Endothelial cell of umbilical vein (primary cell): ENCODE measurements at regions not wholly inside any gene's neighbourhood (a gene's known extent, or its start where the extent isn't known, plus 50 kb on each side); places are given as distances from the start of the nearest gene placed in this dataset.

ENCODE experiments used
- BruUV-seq: library from RNA; stranded (reverse); fragments of 400-500 nt; replicated peaks from 2 replicates; lab custom pipeline; 2021; lab: Mats Ljungman, UMichigan
- CTCF ChIA-PET: fragments of 300-600, 350-600 bp; sonication (Branson Sonifier 250); formaldehyde crosslinking; loops from one replicate; lab custom pipeline; 2021; ENCODE audit warnings: antibody characterized with exemption, inconsistent platforms; lab: Charles Lee
- POLR2A ChIA-PET: fragments of 300-600, 350-600 bp; sonication (Branson Sonifier 250); formaldehyde crosslinking; loops from one replicate; lab custom pipeline; 2021; ENCODE audit warnings: antibody characterized with exemption, inconsistent platforms; lab: Charles Lee
- DNase-seq: peaks from one replicate; pipeline ENCODE4 v3.0.0-alpha.2; 2011; ENCODE audit warnings: low read depth, low spot score
- FAIRE-seq: peaks from 2 replicates; lab custom pipeline; 2011; peaks lifted over from hg19 to GRCh38; lab: Jason Lieb, UNC
- H2AFZ ChIP-seq: 2 replicates; pipeline ENCODE4 v1.6.0; 2012; ENCODE audit warnings: low read depth, low read length, control low read depth, inconsistent platforms
- H3K27ac ChIP-seq: 2 replicates; pipeline ENCODE4 v1.5.1; 2011; ENCODE audit warnings: low read depth, mild to moderate bottlenecking, control low read depth, low read length, moderate library complexity; ENCODE audit not compliant: insufficient read depth
- H3K27me3 ChIP-seq, 2 experiments: 2 replicates each; pipeline versions ENCODE4 v1.6.0 to v1.6.1; 2011; ENCODE audit warnings: low read length in 2 of 2, mixed read lengths in 1 of 2; ENCODE audit not compliant: control insufficient read depth in 2 of 2, insufficient read depth in 2 of 2
- H3K36me3 ChIP-seq, 2 experiments: 2 replicates in 1 of 2; 3 replicates in 1 of 2; pipeline ENCODE4 v1.5.1; 2011; ENCODE audit warnings: low read length in 2 of 2, mild to moderate bottlenecking in 1 of 2, moderate library complexity in 1 of 2; ENCODE audit not compliant: control insufficient read depth in 2 of 2, insufficient read depth in 2 of 2; ENCODE audit errors: extremely low read depth in 1 of 2
- H3K4me1 ChIP-seq: 3 replicates; pipeline ENCODE4 v1.5.1; 2011; ENCODE audit warnings: mild to moderate bottlenecking, low read length; ENCODE audit not compliant: control insufficient read depth, insufficient read depth; ENCODE audit errors: extremely low read depth
- H3K4me2 ChIP-seq: 2 replicates; pipeline ENCODE4 v1.6.1; 2011; ENCODE audit warnings: low read length, control low read depth, mixed read lengths; ENCODE audit not compliant: insufficient read depth
- H3K4me3 ChIP-seq, 3 experiments: fragments of 200-600 bp in 1 of 3; sonication (generic), shearing (Covaris generic) in 1 of 3; replicated peaks in 1 of 3; 2 replicates each; pipeline ENCODE4 v1.5.1; 2011 to 2016; ENCODE audit warnings: control low read depth in 3 of 3, low read length in 3 of 3, mild to moderate bottlenecking in 2 of 3, inconsistent platforms in 1 of 3, low read depth in 1 of 3, moderate library complexity in 1 of 3; ENCODE audit not compliant: insufficient read depth in 1 of 3
- H3K79me2 ChIP-seq: 2 replicates; pipeline ENCODE4 v1.6.0; 2012; ENCODE audit warnings: low read length, inconsistent platforms; ENCODE audit not compliant: control insufficient read depth, insufficient read depth
- H3K9ac ChIP-seq: replicated peaks from 2 replicates; pipeline ENCODE3; 2011; ENCODE audit warnings: low read length, control low read depth; ENCODE audit not compliant: insufficient read depth; ENCODE audit errors: extremely low read depth
- H3K9me1 ChIP-seq: replicated peaks from 3 replicates; pipeline ENCODE4 v1.6.0; 2011; ENCODE audit warnings: mild to moderate bottlenecking, low read length; ENCODE audit not compliant: control insufficient read depth, insufficient read depth; ENCODE audit errors: extremely low read depth
- H3K9me3 ChIP-seq: replicated peaks from 2 replicates; pipeline ENCODE4 v1.5.1; 2012; ENCODE audit warnings: low read length, inconsistent platforms; ENCODE audit not compliant: control insufficient read depth, insufficient read depth
- H4K20me1 ChIP-seq: replicated peaks from 2 replicates; pipeline ENCODE3; 2011; ENCODE audit warnings: mild to moderate bottlenecking, low read length; ENCODE audit not compliant: control insufficient read depth, insufficient read depth; ENCODE audit errors: extremely low read depth
- CTCF ChIP-seq, 2 donors: IDR thresholded peaks; 1 replicate in 1 of 2; 2 replicates in 1 of 2; pipeline ENCODE4 v1.5.1; 2011; ENCODE audit warnings: low read length in 2 of 2, mild to moderate bottlenecking in 2 of 2, moderate library complexity in 2 of 2, control low read depth in 1 of 2, inconsistent platforms in 1 of 2, low read depth in 1 of 2; ENCODE audit not compliant: insufficient read depth in 1 of 2; ENCODE audit errors: extremely low read depth in 1 of 2
- EZH2 ChIP-seq: IDR thresholded peaks from 2 replicates; pipeline ENCODE4 v1.6.1; 2012; ENCODE audit warnings: borderline replicate concordance, low read depth, mild to moderate bottlenecking, moderate library complexity, low read length, inconsistent platforms; ENCODE audit not compliant: severe bottlenecking
- FOS ChIP-seq: IDR thresholded peaks from 2 replicates; pipeline ENCODE4 v1.6.1; 2011; ENCODE audit warnings: mild to moderate bottlenecking, low read length, moderate library complexity, borderline replicate concordance; ENCODE audit not compliant: insufficient read depth
- GATA2 ChIP-seq: IDR thresholded peaks from 2 replicates; pipeline ENCODE4 v1.7.0; 2011; ENCODE audit warnings: low read depth, mild to moderate bottlenecking, moderate library complexity, mixed read lengths, low read length; ENCODE audit not compliant: insufficient read length, insufficient read depth
- JUN ChIP-seq: IDR thresholded peaks from 2 replicates; pipeline ENCODE4 v1.6.1; 2011; ENCODE audit warnings: borderline replicate concordance, low read depth; ENCODE audit not compliant: insufficient read length, insufficient read depth
- MAX ChIP-seq: IDR thresholded peaks from 2 replicates; pipeline ENCODE4 v1.6.1; 2011; ENCODE audit not compliant: insufficient read depth, insufficient read length
- MYC ChIP-seq: IDR thresholded peaks from one replicate; pipeline ENCODE4 v1.6.1; 2011; ENCODE audit warnings: mild to moderate bottlenecking, low read depth, low read length
- POLR2A ChIP-seq: IDR thresholded peaks from 2 replicates; pipeline ENCODE4 v1.6.1; 2012; ENCODE audit warnings: low read depth, mild to moderate bottlenecking, control low read depth, low read length
- POLR2AphosphoS5 ChIP-seq: IDR thresholded peaks from 2 replicates; pipeline ENCODE4 v1.6.1; 2012; ENCODE audit warnings: low read depth, mild to moderate bottlenecking, control low read depth, low read length, moderate library complexity; ENCODE audit not compliant: insufficient read depth
- dilution Hi-C: fragments of 300-500 bp; cut with MboI; formaldehyde crosslinking; loops from one replicate; pipeline ENCODE4 v1.15.0; 2019; ENCODE audit warnings: low sequenced_read_pairs; ENCODE audit not compliant: extremely low pct_ligation_motif_present
- intact Hi-C: fragments of 100-400 bp; cut with micrococcal nuclease; formaldehyde crosslinking; loops from one replicate; pipeline ENCODE4 v1.10.0; 2022

- DNase-seq (no peak), FAIRE-seq (no peak)
- Histone ChIP-seq H4K20me1 (no peaks in the 10 kb centered on the region), H3K9ac (no peak overlapping the region), H3K9me3 (no peaks in the 10 kb centered on the region), H3K4me3 (no peak overlapping the region), H3K79me2 (no peaks in the 10 kb centered on the region), H3K36me3 (no peaks in the 10 kb centered on the region), H2AFZ (no peak overlapping the region), H3K27ac (no peak overlapping the region), H3K4me2 (no peak overlapping the region), H3K9me1 (no peaks in the 10 kb centered on the region), H3K27me3 (no peaks in the 10 kb centered on the region), H3K4me1 (no peaks in the 10 kb centered on the region)
- CTCF ChIA-PET, result no interaction called here
- intact Hi-C loops (no loop called here), dilution Hi-C loops (no loop called here)
- BruUV-seq, result no TSS peak
- POLR2A ChIA-PET, result no interaction called here
- TF ChIP-seq POLR2AphosphoS5, result no peak
- no peak for TF ChIP-seq EZH2
- no peak for TF ChIP-seq POLR2A
- TF ChIP-seq MYC, result no peak
- no peak for TF ChIP-seq FOS
- TF ChIP-seq GATA2, result no peak
- TF ChIP-seq MAX, result no peak
- no peak for TF ChIP-seq JUN
- TF ChIP-seq CTCF (IDR thresholded peaks at IDR 0.05; ENCODE audit: extremely low read depth in 1 of 2, insufficient read depth in 1 of 2, low read depth in 1 of 2, low read length in 2 of 2), result no peak
These were observed 358.3 kb upstream of the CBLB start for GRCh38 chr3:106227068-106227467.
